Keratinocyte (primary cell): ENCODE measurements at regions not wholly inside any gene's neighbourhood (a gene's known extent, or its start where the extent isn't known, plus 50 kb on each side); places are given as distances from the start of the nearest gene placed in this dataset.

Experiments used
- EZH2 ChIP-seq: IDR thresholded peaks from one replicate; pipeline ENCODE4 v1.6.1; 2012; ENCODE audit warnings: inconsistent platforms, mild to moderate bottlenecking, low read length, moderate library complexity
- TF ChIP-seq, protein P1 (sequence below), 3 experiments: IDR thresholded peaks in 1 of 3; conservative IDR thresholded peaks in 1 of 3; optimal IDR thresholded peaks in 1 of 3; 2 replicates in 2 of 3; 3 replicates in 1 of 3; pipeline versions ENCODE3 to v1.5.1; 2011; ENCODE audit warnings: low read length in 3 of 3, mild to moderate bottlenecking in 3 of 3, moderate library complexity in 2 of 3, control low read depth in 1 of 3, inconsistent platforms in 1 of 3; ENCODE audit not compliant: insufficient read depth in 2 of 3; ENCODE audit errors: extremely low read depth in 1 of 3

DNA sequence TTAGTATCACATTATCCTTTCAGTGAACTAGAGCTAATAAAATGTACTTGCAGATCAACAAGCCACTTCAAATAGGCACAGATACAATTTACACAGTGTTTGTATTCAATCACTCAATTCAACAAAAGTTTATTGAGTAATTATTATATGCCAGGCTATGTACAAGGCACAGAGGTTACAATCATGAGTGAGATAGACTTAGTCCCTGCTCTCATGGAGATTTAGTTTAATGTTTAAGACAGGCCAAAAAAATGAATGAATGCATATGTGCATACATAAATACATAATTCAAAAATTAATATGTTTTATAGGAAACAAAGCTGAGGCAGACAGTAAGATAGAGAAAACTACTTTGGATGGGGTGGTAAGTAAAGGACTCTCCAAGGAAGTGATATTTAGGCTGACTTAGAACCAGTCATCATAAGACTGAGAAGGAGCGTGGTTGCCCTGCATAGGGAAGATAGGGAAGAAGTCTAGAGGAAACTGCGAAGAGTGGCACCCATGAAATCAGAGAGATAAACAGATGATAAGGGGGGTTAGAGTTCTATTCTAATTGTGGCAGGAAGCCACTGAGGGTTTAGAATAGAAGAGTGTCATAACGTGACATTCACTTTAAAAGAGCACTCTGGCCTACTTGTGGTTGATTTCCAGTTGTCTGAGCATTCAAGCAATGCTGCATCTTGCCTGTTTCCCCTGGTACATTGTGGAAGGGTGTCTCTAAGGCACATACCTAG, 49.7 kb upstream of the GRAMD2B start:
- TF ChIP-seq, protein P1, sequence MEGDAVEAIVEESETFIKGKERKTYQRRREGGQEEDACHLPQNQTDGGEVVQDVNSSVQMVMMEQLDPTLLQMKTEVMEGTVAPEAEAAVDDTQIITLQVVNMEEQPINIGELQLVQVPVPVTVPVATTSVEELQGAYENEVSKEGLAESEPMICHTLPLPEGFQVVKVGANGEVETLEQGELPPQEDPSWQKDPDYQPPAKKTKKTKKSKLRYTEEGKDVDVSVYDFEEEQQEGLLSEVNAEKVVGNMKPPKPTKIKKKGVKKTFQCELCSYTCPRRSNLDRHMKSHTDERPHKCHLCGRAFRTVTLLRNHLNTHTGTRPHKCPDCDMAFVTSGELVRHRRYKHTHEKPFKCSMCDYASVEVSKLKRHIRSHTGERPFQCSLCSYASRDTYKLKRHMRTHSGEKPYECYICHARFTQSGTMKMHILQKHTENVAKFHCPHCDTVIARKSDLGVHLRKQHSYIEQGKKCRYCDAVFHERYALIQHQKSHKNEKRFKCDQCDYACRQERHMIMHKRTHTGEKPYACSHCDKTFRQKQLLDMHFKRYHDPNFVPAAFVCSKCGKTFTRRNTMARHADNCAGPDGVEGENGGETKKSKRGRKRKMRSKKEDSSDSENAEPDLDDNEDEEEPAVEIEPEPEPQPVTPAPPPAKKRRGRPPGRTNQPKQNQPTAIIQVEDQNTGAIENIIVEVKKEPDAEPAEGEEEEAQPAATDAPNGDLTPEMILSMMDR (optimal IDR thresholded peaks at IDR 0.05 in 1 of 3, IDR thresholded peaks at IDR 0.05 in 1 of 3, conservative IDR thresholded peaks at IDR 0.05 in 1 of 3; ENCODE audit: extremely low read depth in 1 of 3, insufficient read depth in 2 of 3, low read length in 3 of 3): no peak
- no peak for TF ChIP-seq EZH2
